K562 (cell line): ENCODE measurements at regions not wholly inside any gene's neighbourhood (a gene's known extent, or its start where the extent isn't known, plus 50 kb on each side); places are given as distances from the start of the nearest gene placed in this dataset.
A peak's percentile ranks its signal among the peaks of the same experiment; 100 is the strongest.

Source experiments
- ATAC-seq: fragments of 200-7000 bp; cut with Tn5 transposase; 3 replicates; pipeline ENCODE4 v1.9.1; 2020; ENCODE audit warnings: moderate library complexity
- BruUV-seq: library from RNA; stranded (reverse); fragments of 400-500 nt; replicated peaks from 2 replicates; lab custom pipeline; 2021; lab: Mats Ljungman, UMichigan
- CTCF ChIA-PET: fragments of 300-600 bp; formaldehyde crosslinking; extraction: SDS; loops from one replicate; lab custom pipeline; 2021; ENCODE audit warnings: low intra/inter-chr PET ratio; lab: Yijun Ruan, JAX
- POLR2A ChIA-PET: fragments of 300-600, 350-650 bp; sonication (Branson Sonifier 250); formaldehyde crosslinking; extraction: SDS; loops from one replicate; lab custom pipeline; 2021; ENCODE audit warnings: antibody characterized with exemption, inconsistent platforms; lab: Yijun Ruan, JAX
- DNase-seq, 4 experiments: peaks; one replicate each; pipeline versions ENCODE4 v3.0.0 to v3.0.0-alpha.2; 2011 to 2018; ENCODE audit warnings: low spot score in 3 of 4, mixed read lengths in 3 of 4; ENCODE audit errors: extremely low read depth in 1 of 4
- FAIRE-seq: peaks from 2 replicates; lab custom pipeline; 2011; peaks lifted over from hg19 to GRCh38; lab: Jason Lieb, UNC
- H2AFZ ChIP-seq: 2 replicates; pipeline ENCODE4 v1.6.0; 2011; ENCODE audit warnings: low read depth, low read length, control low read depth, inconsistent platforms
- H3K27ac ChIP-seq: fragments of 200-600 bp; 3 replicates; pipeline ENCODE4 v1.8.0; 2011; ENCODE audit warnings: low read depth, mild to moderate bottlenecking, control low read depth, inconsistent platforms, low read length, moderate library complexity, mixed read lengths; ENCODE audit errors: extremely low read depth
- H3K27me3 ChIP-seq, 2 experiments: fragments of 300-600 bp in 1 of 2; 2 replicates in 1 of 2; 3 replicates in 1 of 2; pipeline versions ENCODE4 v1.6.0 to v1.8.0; 2011; ENCODE audit warnings: inconsistent platforms in 2 of 2, low read length in 2 of 2, mild to moderate bottlenecking in 1 of 2, mixed read lengths in 1 of 2, moderate library complexity in 1 of 2; ENCODE audit not compliant: control insufficient read depth in 2 of 2, insufficient read depth in 2 of 2
- H3K36me3 ChIP-seq: fragments of 300-600 bp; 3 replicates; pipeline ENCODE4 v1.8.0; 2011; ENCODE audit warnings: mild to moderate bottlenecking, low read length, inconsistent platforms; ENCODE audit not compliant: control insufficient read depth, insufficient read depth
- H3K4me1 ChIP-seq, 2 experiments: fragments of 200-600 bp in 1 of 2; replicated peaks in 1 of 2; 2 replicates in 1 of 2; 3 replicates in 1 of 2; pipeline versions ENCODE4 v1.5.1 to v1.8.0; 2011; ENCODE audit warnings: inconsistent platforms in 2 of 2, low read length in 2 of 2, mild to moderate bottlenecking in 1 of 2, mixed read lengths in 1 of 2, moderate library complexity in 1 of 2; ENCODE audit not compliant: control insufficient read depth in 2 of 2, insufficient read depth in 2 of 2
- H3K4me2 ChIP-seq: 2 replicates; pipeline ENCODE4 v1.6.1; 2011; ENCODE audit warnings: low read length, control low read depth, inconsistent platforms, mixed read lengths; ENCODE audit not compliant: insufficient read depth
- H3K4me3 ChIP-seq: fragments of 200-600 bp; sonication (generic), shearing (Covaris generic); 2 replicates; pipeline ENCODE4 v1.5.1; 2016; ENCODE audit warnings: control low read depth, inconsistent platforms
- H3K79me2 ChIP-seq: fragments of 200-600 bp; 3 replicates; pipeline ENCODE4 v1.8.0; 2011; ENCODE audit warnings: low read length, inconsistent platforms; ENCODE audit not compliant: control insufficient read depth, insufficient read depth
- H3K9ac ChIP-seq, 2 experiments: 2 replicates each; pipeline versions ENCODE4 v1.6.0 to v1.6.1; 2011; ENCODE audit warnings: low read depth in 2 of 2, low read length in 2 of 2, control low read depth in 1 of 2, inconsistent platforms in 1 of 2, mild to moderate bottlenecking in 1 of 2, mixed read lengths in 1 of 2; ENCODE audit not compliant: insufficient read depth in 1 of 2
- H3K9me1 ChIP-seq: one replicate; pipeline ENCODE4 v1.6.0; 2011; ENCODE audit warnings: inconsistent platforms, mild to moderate bottlenecking, low read length, moderate library complexity; ENCODE audit not compliant: control insufficient read depth, insufficient read depth
- H3K9me3 ChIP-seq: replicated peaks from 2 replicates; pipeline ENCODE4 v1.5.1; 2011; ENCODE audit warnings: low read depth, low read length, inconsistent platforms; ENCODE audit not compliant: control insufficient read depth, insufficient read depth
- H4K20me1 ChIP-seq: replicated peaks from 2 replicates; pipeline ENCODE4 v1.6.1; 2011; ENCODE audit warnings: low read length, inconsistent platforms, mixed read lengths; ENCODE audit not compliant: control insufficient read depth, insufficient read depth
- BMI1 ChIP-seq: fragments of 150-350 bp; IDR thresholded peaks from 2 replicates; pipeline ENCODE4 v1.6.1; 2014; ENCODE audit warnings: low read length
- CC2D1A ChIP-seq: fragments of 450-650 bp; IDR thresholded peaks from 2 replicates; pipeline ENCODE4 v1.6.1; 2017; ENCODE audit warnings: mild to moderate bottlenecking
- CEBPG ChIP-seq, 3 experiments: fragments of 200-800 bp in 1 of 3; sonication (Bioruptor generic) in 1 of 3; sonication (generic) in 1 of 3; formaldehyde crosslinking in 1 of 3; IDR thresholded peaks in 2 of 3; conservative IDR thresholded peaks in 1 of 3; 2 replicates each; pipeline versions ENCODE4 v1.6.1 to v1.8.0; 2016 to 2022; ENCODE audit warnings: missing compliant biosample characterization in 2 of 3, missing genetic modification characterization in 2 of 3, mild to moderate bottlenecking in 1 of 3, missing genetic modification reagents in 1 of 3
- DPF2 ChIP-seq: fragments of 450-650 bp; IDR thresholded peaks from 2 replicates; pipeline ENCODE4 v1.6.1; 2016
- E2F4 ChIP-seq: sonication (generic); formaldehyde crosslinking; IDR thresholded peaks from 2 replicates; pipeline ENCODE4 v1.8.0; 2022; ENCODE audit warnings: mild to moderate bottlenecking, low read depth, missing genetic modification reagents
- EP300 ChIP-seq: IDR thresholded peaks from 2 replicates; pipeline ENCODE4 v1.6.1; 2012; ENCODE audit warnings: low read length, improper control_type of control experiment
- ESRRB ChIP-seq: fragments of 250-450 bp; sonication (Bioruptor Pico); IDR thresholded peaks from 2 replicates; pipeline ENCODE4 v1.5.0; 2020; ENCODE audit warnings: mild to moderate bottlenecking, moderate library complexity, borderline replicate concordance
- GTF3C2 ChIP-seq: IDR thresholded peaks from 3 replicates; pipeline ENCODE4 v1.6.1; 2011; ENCODE audit warnings: borderline replicate concordance, mild to moderate bottlenecking, moderate library complexity; ENCODE audit not compliant: insufficient read length; ENCODE audit errors: extremely low read depth
- MAFG ChIP-seq: fragments of 450-650 bp; conservative IDR thresholded peaks from 2 replicates; pipeline ENCODE4 v1.6.1; 2016; ENCODE audit warnings: missing genetic modification characterization, missing compliant biosample characterization
- NFIX ChIP-seq: fragments of 250-450 bp; sonication (Bioruptor Pico); IDR thresholded peaks from 2 replicates; pipeline ENCODE4 v1.4.0; 2020; ENCODE audit warnings: low read depth, mild to moderate bottlenecking, moderate library complexity
- PATZ1 ChIP-seq: fragments of 250-450 bp; sonication (Bioruptor Pico); IDR thresholded peaks from 2 replicates; pipeline ENCODE4 v1.5.0; 2020; ENCODE audit warnings: mild to moderate bottlenecking, borderline replicate concordance
- PRMT5 ChIP-seq: sonication (generic); formaldehyde crosslinking; IDR thresholded peaks from 2 replicates; pipeline ENCODE4 v1.5.0; 2020; ENCODE audit warnings: missing genetic modification reagents
- PRPF4 ChIP-seq: fragments of 200-400 bp; formaldehyde crosslinking; IDR thresholded peaks from one replicate; pipeline ENCODE4 v1.6.1; 2017; ENCODE audit warnings: low read length, low read depth, mild to moderate bottlenecking; ENCODE audit not compliant: insufficient read depth, poor library complexity, severe bottlenecking
- RBM34 ChIP-seq: fragments of 200-400 bp; formaldehyde crosslinking; IDR thresholded peaks from 2 replicates; pipeline ENCODE4 v1.6.1; 2018; ENCODE audit warnings: low read length, borderline replicate concordance; ENCODE audit not compliant: insufficient read depth
- SAP30 ChIP-seq: fragments of 200-600 bp; sonication (generic); IDR thresholded peaks from 2 replicates; pipeline ENCODE4 v1.6.1; 2012; ENCODE audit warnings: borderline replicate concordance, low read depth, mild to moderate bottlenecking, moderate library complexity, low read length, control low read depth, inconsistent platforms; ENCODE audit not compliant: insufficient read depth, poor library complexity, severe bottlenecking
- TARDBP ChIP-seq: fragments of 450-650 bp; IDR thresholded peaks from 2 replicates; pipeline ENCODE4 v1.6.1; 2016
- ZNF3 ChIP-seq: fragments of 250-450 bp; sonication (Bioruptor Pico); IDR thresholded peaks from 2 replicates; pipeline ENCODE4 v1.5.0; 2021; ENCODE audit warnings: mild to moderate bottlenecking, moderate library complexity
- ZNF41 ChIP-seq: fragments of 250-450 bp; sonication (Bioruptor Pico); conservative IDR thresholded peaks from 2 replicates; pipeline ENCODE4 v1.4.0; 2020; ENCODE audit warnings: mild to moderate bottlenecking
- WGBS: fragments of 100-300 bp; shearing (Covaris generic); methylation state at CpG from one replicate; pipeline ENCODE4 v1.1.6; 2016; ENCODE audit warnings: low coverage, mixed read lengths; ENCODE audit not compliant: insufficient coverage; ENCODE audit errors: missing lambda C conversion rate; 5-methylcytosine and 5-hydroxymethylcytosine counted together
- in situ Hi-C: fragments of 300-500 bp; cut with MboI; formaldehyde crosslinking; loops from 4 replicates; pipeline ENCODE4 v1.15.0; 2018; ENCODE audit warnings: inconsistent platforms, mixed read lengths
- intact Hi-C: fragments of 100-400 bp; cut with micrococcal nuclease; formaldehyde crosslinking; loops from 2 replicates; pipeline ENCODE4 v1.14.2; 2022

GRCh38 chr6:15968519-15968918 is 160.4 kb upstream of the MYLIP start:
- Histone ChIP-seq H3K9me3 (no peaks in the 10 kb centered on the region), H3K79me2 (no peaks in the 10 kb centered on the region), H3K27ac (no peak overlapping the region), H3K36me3 (no peaks in the 10 kb centered on the region), H3K27me3 (no peaks in the 10 kb centered on the region), H2AFZ (no peak overlapping the region), H3K4me3 (no peak overlapping the region), H3K4me1 (peaks cover 4 to 17% of the 10 kb centered on the region in 2 experiments; a peak in 3 of 5 replicates), H3K9ac (no peak overlapping the region), H3K9me1 (no peaks in the 10 kb centered on the region), H3K4me2 (no peak overlapping the region), H4K20me1 (no peaks in the 10 kb centered on the region)
- ChIA-PET POLR2A (no interaction called here), CTCF (no interaction called here)
- no peak for DNase-seq
- 18% methylated on average over 3 of the region's 3 CpGs for WGBS
- BruUV-seq, result no TSS peak
- ATAC-seq, result no peak
- FAIRE-seq, result peak; percentile 65
- intact Hi-C loops (no loop called here), in situ Hi-C loops (no loop called here)
- TF ChIP-seq PATZ1 (CRISPR knock-in tag) (no peak), SAP30 (no peak), PRPF4 (no peak), PRMT5 (no peak), MAFG (tag) (no peak), GTF3C2 (no peak), BMI1 (no peak), TARDBP (no peak), DPF2 (peak; percentile 48), E2F4 (no peak), ZNF3 (no peak), RBM34 (no peak), EP300 (peak; percentile 12; the same call in 1 of the 2 replicates), ZNF41 (CRISPR knock-in tag) (no peak), CC2D1A (no peak), NFIX (no peak), CEBPG (CRISPR knock-in tag; IDR thresholded peaks at IDR 0.05) (0 out of 2 replicates have a peak, but pooled peaks have one; percentile 16), CEBPG (tag; conservative IDR thresholded peaks at IDR 0.05 in 1 of 2, IDR thresholded peaks at IDR 0.05 in 1 of 2) (peak; percentile 55 to 69; a peak in 3 of 4 replicates), ESRRB (CRISPR knock-in tag) (no peak)
